ENCODE measurements at regions not wholly inside any gene's neighbourhood (a gene's known extent, or its start where the extent isn't known, plus 50 kb on each side); places are given as distances from the start of the nearest gene placed in this dataset.
"Not testable (repeated sequence)": the region's sequence is repeated elsewhere in the genome, so short reads cannot be mapped to it uniquely, and the experiment has no call there.

- H3K4me1 Mint-ChIP-seq; CTCF ChIA-PET; ATAC-seq; DNase-seq (ENCODE audit: low spot score); H3K27ac Mint-ChIP-seq; H3K27me3 Mint-ChIP-seq (ENCODE audit: low read depth); POLR2A ChIA-PET; H3K9me3 Mint-ChIP-seq; H3K36me3 Mint-ChIP-seq; H3K4me3 Mint-ChIP-seq: not testable (repeated sequence)
Observed at GRCh38 chr9:39018107-39018506, 269.9 kb downstream of the CNTNAP3 start.

GRCh38 chr9:39015178-39015577 is 272.8 kb downstream of the CNTNAP3 start:
- H3K36me3 Mint-ChIP-seq; H3K4me3 Mint-ChIP-seq; POLR2A ChIA-PET; CTCF ChIA-PET; ATAC-seq; H3K27me3 Mint-ChIP-seq (ENCODE audit: low read depth); H3K9me3 Mint-ChIP-seq; DNase-seq (ENCODE audit: low spot score); H3K27ac Mint-ChIP-seq; H3K4me1 Mint-ChIP-seq: not testable (repeated sequence)

GRCh38 chr9:39014805-39015123 is 273.2 kb downstream of the CNTNAP3 start:
- H3K4me1 Mint-ChIP-seq; H3K36me3 Mint-ChIP-seq; H3K27ac Mint-ChIP-seq; ATAC-seq; DNase-seq (ENCODE audit: low spot score); H3K4me3 Mint-ChIP-seq; POLR2A ChIA-PET; H3K9me3 Mint-ChIP-seq; CTCF ChIA-PET; H3K27me3 Mint-ChIP-seq (ENCODE audit: low read depth): not testable (repeated sequence)

- H3K27me3 Mint-ChIP-seq (ENCODE audit: low read depth); ATAC-seq; DNase-seq (ENCODE audit: low spot score); H3K4me1 Mint-ChIP-seq; CTCF ChIA-PET; H3K27ac Mint-ChIP-seq; POLR2A ChIA-PET; H3K9me3 Mint-ChIP-seq; H3K4me3 Mint-ChIP-seq; H3K36me3 Mint-ChIP-seq: not testable (repeated sequence)
Observed at GRCh38 chr9:39014096-39014804, 273.7 kb downstream of the CNTNAP3 start.

- CTCF ChIA-PET; H3K9me3 Mint-ChIP-seq; ATAC-seq; H3K4me3 Mint-ChIP-seq; H3K36me3 Mint-ChIP-seq; H3K27ac Mint-ChIP-seq; DNase-seq (ENCODE audit: low spot score); POLR2A ChIA-PET; H3K4me1 Mint-ChIP-seq; H3K27me3 Mint-ChIP-seq (ENCODE audit: low read depth): not testable (repeated sequence)
Observed at GRCh38 chr9:39009743-39010142, 278.2 kb downstream of the CNTNAP3 start.

GRCh38 chr9:39009343-39009742 is 278.6 kb downstream of the CNTNAP3 start:
- DNase-seq (ENCODE audit: low spot score); POLR2A ChIA-PET; H3K36me3 Mint-ChIP-seq; H3K4me1 Mint-ChIP-seq; ATAC-seq; H3K4me3 Mint-ChIP-seq; H3K27me3 Mint-ChIP-seq (ENCODE audit: low read depth); H3K27ac Mint-ChIP-seq; H3K9me3 Mint-ChIP-seq; CTCF ChIA-PET: not testable (repeated sequence)

- ATAC-seq; H3K27ac Mint-ChIP-seq; H3K4me3 Mint-ChIP-seq; H3K4me1 Mint-ChIP-seq; POLR2A ChIA-PET; H3K36me3 Mint-ChIP-seq; DNase-seq (ENCODE audit: low spot score); CTCF ChIA-PET; H3K27me3 Mint-ChIP-seq (ENCODE audit: low read depth); H3K9me3 Mint-ChIP-seq: not testable (repeated sequence)
Observed at GRCh38 chr9:39008907-39009306, 279.1 kb downstream of the CNTNAP3 start.

- not testable (repeated sequence) for DNase-seq (ENCODE audit: low spot score); H3K36me3 Mint-ChIP-seq
Observed at GRCh38 chr9:39005736-39006135, 282.2 kb downstream of the CNTNAP3 start.

GRCh38 chr9:39001085-39001593 is 281.2 kb upstream of the FAM240B start:
- H3K4me3 Mint-ChIP-seq; H3K27me3 Mint-ChIP-seq (ENCODE audit: low read depth); ATAC-seq; CTCF ChIA-PET; H3K4me1 Mint-ChIP-seq; POLR2A ChIA-PET; H3K9me3 Mint-ChIP-seq; DNase-seq (ENCODE audit: low spot score); H3K27ac Mint-ChIP-seq; H3K36me3 Mint-ChIP-seq: not testable (repeated sequence)

More at GRCh38 chr9:39005736-39006135, 282.2 kb downstream of the CNTNAP3 start:
- H3K9me3 Mint-ChIP-seq; H3K27me3 Mint-ChIP-seq (ENCODE audit: low read depth); H3K27ac Mint-ChIP-seq; ATAC-seq; CTCF ChIA-PET; H3K4me3 Mint-ChIP-seq; POLR2A ChIA-PET; H3K4me1 Mint-ChIP-seq: not testable (repeated sequence)

- DNase-seq (ENCODE audit: low spot score); H3K36me3 Mint-ChIP-seq; CTCF ChIA-PET; H3K4me1 Mint-ChIP-seq; H3K27ac Mint-ChIP-seq; H3K4me3 Mint-ChIP-seq; H3K27me3 Mint-ChIP-seq (ENCODE audit: low read depth); ATAC-seq; POLR2A ChIA-PET: not testable (repeated sequence)
- peaks cover 19% of the 10 kb centered on the region for H3K9me3 Mint-ChIP-seq
Observed at GRCh38 chr9:38999277-38999676, 279.3 kb upstream of the FAM240B start.

- H3K9me3 Mint-ChIP-seq, result peaks cover 21% of the 10 kb centered on the region
- POLR2A ChIA-PET, ATAC-seq: not testable (repeated sequence)
Observed at GRCh38 chr9:38993690-38994089, 273.8 kb upstream of the FAM240B start.

GRCh38 chr9:38993156-38993555 is 273.2 kb upstream of the FAM240B start:
- peaks cover 21% of the 10 kb centered on the region for H3K9me3 Mint-ChIP-seq
- DNase-seq (ENCODE audit: low spot score); H3K27me3 Mint-ChIP-seq (ENCODE audit: low read depth); H3K36me3 Mint-ChIP-seq; CTCF ChIA-PET; POLR2A ChIA-PET; H3K4me3 Mint-ChIP-seq; H3K27ac Mint-ChIP-seq; ATAC-seq; H3K4me1 Mint-ChIP-seq: not testable (repeated sequence)

More at GRCh38 chr9:38993690-38994089, 273.8 kb upstream of the FAM240B start:
- H3K27me3 Mint-ChIP-seq (ENCODE audit: low read depth); H3K4me1 Mint-ChIP-seq; DNase-seq (ENCODE audit: low spot score); H3K36me3 Mint-ChIP-seq; H3K27ac Mint-ChIP-seq; H3K4me3 Mint-ChIP-seq; CTCF ChIA-PET: not testable (repeated sequence)

GRCh38 chr9:38978734-38979133 is 258.8 kb upstream of the FAM240B start:
- H3K4me1 Mint-ChIP-seq, H3K9me3 Mint-ChIP-seq: not testable (repeated sequence)

More at GRCh38 chr9:38978734-38979133, 258.8 kb upstream of the FAM240B start:
- POLR2A ChIA-PET; H3K27me3 Mint-ChIP-seq (ENCODE audit: low read depth); CTCF ChIA-PET; H3K27ac Mint-ChIP-seq; H3K4me3 Mint-ChIP-seq; ATAC-seq; DNase-seq (ENCODE audit: low spot score); H3K36me3 Mint-ChIP-seq: not testable (repeated sequence)

All from WTC11 (cell line).